Left lobe of liver (tissue), 2 donors: ENCODE measurements at regions not wholly inside any gene's neighbourhood (a gene's known extent, or its start where the extent isn't known, plus 50 kb on each side); places are given as distances from the start of the nearest gene placed in this dataset.
A peak's percentile ranks its signal among the peaks of the same experiment; 100 is the strongest.
"Not testable (repeated sequence)": the region's sequence is repeated elsewhere in the genome, so short reads cannot be mapped to it uniquely, and the experiment has no call there.

Source experiments
- ATAC-seq: fragments of 200-7000 bp; cut with Tn5 transposase; one replicate; pipeline ENCODE4 v1.9.1; 2020; ENCODE audit warnings: mild to moderate bottlenecking, moderate library complexity
- DNase-seq: peaks from one replicate; pipeline ENCODE4 v3.0.0-alpha.2; 2020; ENCODE audit warnings: low spot score
- donor health status: DM: no; HTN: no; CAD: no; lungs with moderate emphysema.
- donor health status: DM: no; HTN: yes; CAD: no.

GRCh38 chr20:52054123-52054522, 137.5 kb downstream of the ZFP64 start:
- DNase-seq: no peak
- ATAC-seq: no peak

GRCh38 chr20:52049001-52049731, 142.4 kb downstream of the ZFP64 start:
- no peak for ATAC-seq
- no peak for DNase-seq

GRCh38 chr20:52047811-52048764, 143.5 kb downstream of the ZFP64 start:
- DNase-seq (no peak), ATAC-seq (no peak)

GRCh38 chr20:52041966-52042365, 149.6 kb downstream of the ZFP64 start:
- DNase-seq (no peak), ATAC-seq (no peak)

GRCh38 chr20:52039790-52040189, 151.8 kb downstream of the ZFP64 start:
- ATAC-seq (no peak), DNase-seq (no peak)

GRCh38 chr20:52038632-52039031, 152.9 kb downstream of the ZFP64 start:
- DNase-seq, ATAC-seq: not testable (repeated sequence)

GRCh38 chr20:52037370-52037769, 154.2 kb downstream of the ZFP64 start:
- DNase-seq (no peak), ATAC-seq (no peak)

- peak; percentile 37 for ATAC-seq
- DNase-seq: peak; percentile 51
These were observed 155.6 kb downstream of the ZFP64 start for GRCh38 chr20:52035977-52036376.

GRCh38 chr20:52035498-52035897, 156.1 kb downstream of the ZFP64 start:
- ATAC-seq (no peak), DNase-seq (no peak)

- no peak for ATAC-seq
- no peak for DNase-seq
These were observed 157.0 kb downstream of the ZFP64 start for GRCh38 chr20:52034581-52034980.

- DNase-seq (no peak), ATAC-seq (no peak)
These were observed 158.3 kb downstream of the ZFP64 start for GRCh38 chr20:52033313-52033712.

- not testable (repeated sequence) for ATAC-seq, DNase-seq
These were observed 159.3 kb downstream of the ZFP64 start for GRCh38 chr20:52032304-52032683.

GRCh38 chr20:52031563-52032303, 159.8 kb downstream of the ZFP64 start:
- ATAC-seq: no peak
- no peak for DNase-seq

- ATAC-seq (no peak), DNase-seq (no peak)
These were observed 160.4 kb downstream of the ZFP64 start for GRCh38 chr20:52031206-52031562.

GRCh38 chr20:52029129-52029528, 162.4 kb downstream of the ZFP64 start:
- not testable (repeated sequence) for ATAC-seq, DNase-seq

GRCh38 chr20:52025938-52026337, 165.6 kb downstream of the ZFP64 start:
- no peak for ATAC-seq
- DNase-seq: no peak

- DNase-seq: no peak
- no peak for ATAC-seq
These were observed 172.3 kb downstream of the ZFP64 start for GRCh38 chr20:52019313-52019712.

- ATAC-seq (no peak), DNase-seq (no peak)
These were observed 173.8 kb downstream of the ZFP64 start for GRCh38 chr20:52017669-52018317.

- ATAC-seq: no peak
- no peak for DNase-seq
These were observed 175.6 kb downstream of the ZFP64 start for GRCh38 chr20:52016022-52016421.

- no peak for ATAC-seq
- DNase-seq: no peak
These were observed 176.4 kb downstream of the ZFP64 start for GRCh38 chr20:52015155-52015554.

GRCh38 chr20:52012079-52012478, 179.5 kb downstream of the ZFP64 start:
- DNase-seq (no peak), ATAC-seq (no peak)
